22Rv1 (cell line): ENCODE measurements at regions not wholly inside any gene's neighbourhood (a gene's known extent, or its start where the extent isn't known, plus 50 kb on each side); places are given as distances from the start of the nearest gene placed in this dataset.

Experiments used
- H3K27ac ChIP-seq: fragments of 450-650 bp; 2 replicates; pipeline ENCODE4 v1.5.1; 2017
- CTCF ChIP-seq: fragments of 450-650 bp; IDR thresholded peaks from 2 replicates; pipeline ENCODE4 v1.5.1; 2017; ENCODE audit warnings: mild to moderate bottlenecking
- ZFX ChIP-seq: fragments of 450-650 bp; IDR thresholded peaks from 2 replicates; pipeline ENCODE4 v1.6.1; 2017; ENCODE audit warnings: antibody characterized with exemption, borderline replicate concordance

GRCh38 chr10:128419466-128420019 is 293.3 kb upstream of the MKI67 start:
- no peak overlapping the region for H3K27ac ChIP-seq
- TF ChIP-seq ZFX (no peak), CTCF (no peak)

- TF ChIP-seq ZFX (no peak), CTCF (no peak)
- H3K27ac ChIP-seq = no peak overlapping the region
Measured at GRCh38 chr10:128420623-128421022, 294.4 kb upstream of the MKI67 start.

- TF ChIP-seq CTCF (no peak), ZFX (no peak)
- no peak overlapping the region for H3K27ac ChIP-seq
Measured at GRCh38 chr10:128421371-128422160, 295.3 kb upstream of the MKI67 start.

GRCh38 chr10:128422190-128422589 is 296.0 kb upstream of the MKI67 start:
- H3K27ac ChIP-seq = no peak overlapping the region
- no peak for TF ChIP-seq CTCF

- no peak overlapping the region for H3K27ac ChIP-seq
- TF ChIP-seq ZFX (no peak), CTCF (no peak)
Measured at GRCh38 chr10:128422999-128423398, 296.8 kb upstream of the MKI67 start.

- no peak overlapping the region for H3K27ac ChIP-seq
- no peak for TF ChIP-seq CTCF
- TF ChIP-seq ZFX = no peak
Measured at GRCh38 chr10:128429321-128429720, 303.1 kb upstream of the MKI67 start.

GRCh38 chr10:128429835-128430513 is 303.8 kb upstream of the MKI67 start:
- TF ChIP-seq ZFX = no peak
- no peak for TF ChIP-seq CTCF

More at GRCh38 chr10:128429835-128430513, 303.8 kb upstream of the MKI67 start:
- no peak overlapping the region for H3K27ac ChIP-seq
